ENCODE measurements at regions not wholly inside any gene's neighbourhood (a gene's known extent, or its start where the extent isn't known, plus 50 kb on each side); places are given as distances from the start of the nearest gene placed in this dataset.

- no peak overlapping the region for H3K4me3 Mint-ChIP-seq (ENCODE audit: low read depth)
- no peak overlapping the region for H3K27ac Mint-ChIP-seq
- no peaks in the 10 kb centered on the region for H3K4me1 Mint-ChIP-seq (ENCODE audit: low read depth)
- no peak for TF ChIP-seq CTCF (IDR thresholded peaks at IDR 0.05; ENCODE audit: unreplicated experiment)
- H3K27me3 Mint-ChIP-seq, result peaks cover 8% of the 10 kb centered on the region
- H3K36me3 Mint-ChIP-seq (ENCODE audit: insufficient read depth), result no peaks in the 10 kb centered on the region
- DNase-seq (ENCODE audit: low spot score, unreplicated experiment), result no peak
- H3K9me3 Mint-ChIP-seq (ENCODE audit: low read depth), result peaks cover 14% of the 10 kb centered on the region
Observed at GRCh38 chr5:3372289-3372688, 223.3 kb upstream of the IRX1 start.

GRCh38 chr5:3365501-3366215 is 230.0 kb upstream of the IRX1 start:
- no peak for DNase-seq (ENCODE audit: low spot score, unreplicated experiment)
- H3K9me3 Mint-ChIP-seq (ENCODE audit: low read depth), result peaks cover 6% of the 10 kb centered on the region
- H3K27ac Mint-ChIP-seq, result no peak overlapping the region
- H3K36me3 Mint-ChIP-seq (ENCODE audit: insufficient read depth), result no peaks in the 10 kb centered on the region
- no peak for TF ChIP-seq CTCF (IDR thresholded peaks at IDR 0.05; ENCODE audit: unreplicated experiment)
- H3K27me3 Mint-ChIP-seq, result peaks cover 36% of the 10 kb centered on the region
- no peak overlapping the region for H3K4me3 Mint-ChIP-seq (ENCODE audit: low read depth)
- no peaks in the 10 kb centered on the region for H3K4me1 Mint-ChIP-seq (ENCODE audit: low read depth)

GRCh38 chr5:3364941-3365340 is 230.7 kb upstream of the IRX1 start:
- Mint-ChIP-seq H3K36me3 (ENCODE audit: insufficient read depth) (no peaks in the 10 kb centered on the region), H3K9me3 (ENCODE audit: low read depth) (peaks cover 6% of the 10 kb centered on the region), H3K4me3 (ENCODE audit: low read depth) (no peak overlapping the region), H3K27ac (no peak overlapping the region), H3K4me1 (ENCODE audit: low read depth) (no peaks in the 10 kb centered on the region), H3K27me3 (peaks cover 39% of the 10 kb centered on the region)
- TF ChIP-seq CTCF (IDR thresholded peaks at IDR 0.05; ENCODE audit: unreplicated experiment), result no peak
- no peak for DNase-seq (ENCODE audit: low spot score, unreplicated experiment)

- no peaks in the 10 kb centered on the region for H3K36me3 Mint-ChIP-seq (ENCODE audit: insufficient read depth)
- H3K4me3 Mint-ChIP-seq (ENCODE audit: low read depth), result no peak overlapping the region
- peaks cover 3% of the 10 kb centered on the region for H3K9me3 Mint-ChIP-seq (ENCODE audit: low read depth)
- H3K27ac Mint-ChIP-seq, result no peak overlapping the region
- no peak for TF ChIP-seq CTCF (IDR thresholded peaks at IDR 0.05; ENCODE audit: unreplicated experiment)
- H3K27me3 Mint-ChIP-seq, result peaks cover 39% of the 10 kb centered on the region
- no peaks in the 10 kb centered on the region for H3K4me1 Mint-ChIP-seq (ENCODE audit: low read depth)
- DNase-seq (ENCODE audit: low spot score, unreplicated experiment), result no peak
Observed at GRCh38 chr5:3364433-3364832, 231.2 kb upstream of the IRX1 start.

GRCh38 chr5:3362606-3362910 is 233.1 kb upstream of the IRX1 start:
- Mint-ChIP-seq H3K27ac (no peak overlapping the region), H3K27me3 (peaks cover 35% of the 10 kb centered on the region), H3K9me3 (ENCODE audit: low read depth) (no peaks in the 10 kb centered on the region), H3K36me3 (ENCODE audit: insufficient read depth) (no peaks in the 10 kb centered on the region), H3K4me3 (ENCODE audit: low read depth) (no peak overlapping the region), H3K4me1 (ENCODE audit: low read depth) (no peaks in the 10 kb centered on the region)
- DNase-seq (ENCODE audit: low spot score, unreplicated experiment), result no peak
- no peak for TF ChIP-seq CTCF (IDR thresholded peaks at IDR 0.05; ENCODE audit: unreplicated experiment)
